Activated CD4-positive, alpha-beta T cell treated with anti-CD3 and anti-CD28 coated beads for 36 hours (primary cell): ENCODE measurements at regions not wholly inside any gene's neighbourhood (a gene's known extent, or its start where the extent isn't known, plus 50 kb on each side); places are given as distances from the start of the nearest gene placed in this dataset.
A peak's percentile ranks its signal among the peaks of the same experiment; 100 is the strongest.

ENCODE experiments used
- ATAC-seq: fragments of 200-7000 bp; cut with Tn5 transposase; one replicate; pipeline ENCODE4 v1.10.0; 2021; ENCODE audit warnings: mild to moderate bottlenecking, moderate library complexity
- CTCF ChIA-PET: fragments of 350-600 bp; sonication (Branson Sonifier 250); formaldehyde crosslinking; loops from one replicate; lab custom pipeline; 2021; ENCODE audit warnings: antibody characterized with exemption; lab: Charles Lee
- POLR2A ChIA-PET: fragments of 350-600 bp; sonication (Branson Sonifier 250); formaldehyde crosslinking; loops from one replicate; lab custom pipeline; 2021; ENCODE audit warnings: antibody characterized with exemption, inconsistent platforms; lab: Charles Lee
- DNase-seq: peaks from one replicate; pipeline ENCODE4 v3.0.0-alpha.2; 2020
- H3K27ac Mint-ChIP-seq: one replicate; pipeline ENCODE4 v1.8.0; 2021; ENCODE audit warnings: mixed read lengths
- H3K27me3 Mint-ChIP-seq: one replicate; pipeline ENCODE4 v1.8.0; 2021; ENCODE audit warnings: mixed read lengths
- H3K36me3 Mint-ChIP-seq: one replicate; pipeline ENCODE4 v1.8.0; 2021; ENCODE audit warnings: low read depth, mixed read lengths
- H3K4me1 Mint-ChIP-seq: one replicate; pipeline ENCODE4 v1.8.0; 2021; ENCODE audit warnings: mixed read lengths
- H3K4me3 Mint-ChIP-seq: one replicate; pipeline ENCODE4 v1.8.0; 2021; ENCODE audit warnings: mild to moderate bottlenecking, moderate library complexity, mixed read lengths
- H3K9me3 Mint-ChIP-seq: one replicate; pipeline ENCODE4 v1.8.0; 2021; ENCODE audit warnings: low read depth, mixed read lengths
- intact Hi-C, 2 experiments: fragments of 100-400 bp; cut with DNase I in 1 of 2; cut with micrococcal nuclease in 1 of 2; formaldehyde crosslinking; loops; one replicate each; pipeline versions ENCODE4 v1.14.2 to v1.15.1; 2022 to 2024; cut with DNase I, micrococcal nuclease

- no peaks in the 10 kb centered on the region for H3K4me1 Mint-ChIP-seq
- no peak for DNase-seq
- POLR2A ChIA-PET = no interaction called here
- H3K27me3 Mint-ChIP-seq = no peaks in the 10 kb centered on the region
- CTCF ChIA-PET = interaction anchor here (0.6 kb wide), 1 partner anchor 9 kb away, joined by 3 read pairs; no protein-coding TSS in a partner anchor
- no peak overlapping the region for H3K4me3 Mint-ChIP-seq
- H3K27ac Mint-ChIP-seq = no peak overlapping the region
- no peaks in the 10 kb centered on the region for H3K9me3 Mint-ChIP-seq
- ATAC-seq = no peak
- intact Hi-C loops = no loop called here
- H3K36me3 Mint-ChIP-seq = no peaks in the 10 kb centered on the region
Measured at GRCh38 chr6:121816361-121816760, 380.9 kb downstream of the GJA1 start.

GRCh38 chr6:121816906-121817540 is 381.6 kb downstream of the GJA1 start:
- ATAC-seq = no peak
- H3K27ac Mint-ChIP-seq = no peak overlapping the region
- no peak for DNase-seq
- intact Hi-C loops = no loop called here
- H3K27me3 Mint-ChIP-seq = no peaks in the 10 kb centered on the region
- ChIA-PET POLR2A (no interaction called here), CTCF (interaction anchor here (0.6 kb wide), 1 partner anchor 10 kb away, joined by 3 read pairs; no protein-coding TSS in a partner anchor)
- H3K36me3 Mint-ChIP-seq = no peaks in the 10 kb centered on the region
- no peaks in the 10 kb centered on the region for H3K4me1 Mint-ChIP-seq
- no peaks in the 10 kb centered on the region for H3K9me3 Mint-ChIP-seq
- no peak overlapping the region for H3K4me3 Mint-ChIP-seq

GRCh38 chr6:121823437-121823851 is 388.0 kb downstream of the GJA1 start:
- Mint-ChIP-seq H3K4me1 (no peaks in the 10 kb centered on the region), H3K27me3 (no peaks in the 10 kb centered on the region), H3K9me3 (no peaks in the 10 kb centered on the region), H3K27ac (no peak overlapping the region), H3K36me3 (no peaks in the 10 kb centered on the region), H3K4me3 (no peak overlapping the region)
- POLR2A ChIA-PET = no interaction called here
- CTCF ChIA-PET = no interaction called here
- intact Hi-C loops = no loop called here
- ATAC-seq (no peak), DNase-seq (no peak)

GRCh38 chr6:121826156-121826810 is 390.8 kb downstream of the GJA1 start:
- ChIA-PET CTCF (no interaction called here), POLR2A (no interaction called here)
- peaks cover 2% of the 10 kb centered on the region for H3K4me1 Mint-ChIP-seq
- H3K27me3 Mint-ChIP-seq = no peaks in the 10 kb centered on the region
- no peak overlapping the region for H3K4me3 Mint-ChIP-seq
- peak; percentile 69 for ATAC-seq
- no peaks in the 10 kb centered on the region for H3K9me3 Mint-ChIP-seq
- H3K27ac Mint-ChIP-seq = no peak overlapping the region
- intact Hi-C loops = no loop called here
- no peak for DNase-seq
- H3K36me3 Mint-ChIP-seq = no peaks in the 10 kb centered on the region

GRCh38 chr6:121828146-121828886 is 392.9 kb downstream of the GJA1 start:
- CTCF ChIA-PET = no interaction called here
- intact Hi-C loops = no loop called here
- Mint-ChIP-seq H3K27me3 (no peaks in the 10 kb centered on the region), H3K4me3 (no peak overlapping the region), H3K27ac (no peak overlapping the region), H3K9me3 (no peaks in the 10 kb centered on the region), H3K4me1 (peaks cover 2% of the 10 kb centered on the region), H3K36me3 (no peaks in the 10 kb centered on the region)
- DNase-seq (no peak), ATAC-seq (no peak)
- POLR2A ChIA-PET = no interaction called here

- ChIA-PET CTCF (no interaction called here), POLR2A (interaction anchor here (0.5 kb wide), 1 partner anchor 128 kb away, joined by 5 read pairs; no protein-coding TSS in a partner anchor)
- intact Hi-C loops = no loop called here
Measured at GRCh38 chr6:121830736-121831135, 395.3 kb downstream of the GJA1 start.

GRCh38 chr6:121835662-121836061 is 400.2 kb downstream of the GJA1 start:
- peaks cover 8% of the 10 kb centered on the region for H3K4me1 Mint-ChIP-seq
- CTCF ChIA-PET = no interaction called here
- no peak overlapping the region for H3K27ac Mint-ChIP-seq
- POLR2A ChIA-PET = no interaction called here
- DNase-seq = no peak
- H3K36me3 Mint-ChIP-seq = no peaks in the 10 kb centered on the region
- peaks cover 3% of the 10 kb centered on the region for H3K27me3 Mint-ChIP-seq
- no peaks in the 10 kb centered on the region for H3K9me3 Mint-ChIP-seq
- intact Hi-C loops = no loop called here
- no peak for ATAC-seq
- H3K4me3 Mint-ChIP-seq = no peak overlapping the region

More at GRCh38 chr6:121830736-121831135, 395.3 kb downstream of the GJA1 start:
- Mint-ChIP-seq H3K4me3 (no peak overlapping the region), H3K27me3 (peaks cover 3% of the 10 kb centered on the region), H3K27ac (no peak overlapping the region), H3K9me3 (no peaks in the 10 kb centered on the region), H3K36me3 (no peaks in the 10 kb centered on the region), H3K4me1 (peaks cover 2% of the 10 kb centered on the region)
- DNase-seq (no peak), ATAC-seq (no peak)

GRCh38 chr6:121837545-121838229 is 402.2 kb downstream of the GJA1 start:
- DNase-seq (no peak), ATAC-seq (no peak)
- intact Hi-C loops = no loop called here
- no peak overlapping the region for H3K4me3 Mint-ChIP-seq
- H3K4me1 Mint-ChIP-seq = peaks cover 8% of the 10 kb centered on the region
- peaks cover 3% of the 10 kb centered on the region for H3K27me3 Mint-ChIP-seq
- ChIA-PET CTCF (no interaction called here), POLR2A (no interaction called here)
- no peak overlapping the region for H3K27ac Mint-ChIP-seq
- H3K36me3 Mint-ChIP-seq = no peaks in the 10 kb centered on the region
- H3K9me3 Mint-ChIP-seq = no peaks in the 10 kb centered on the region

GRCh38 chr6:121838842-121839241 is 403.4 kb downstream of the GJA1 start:
- intact Hi-C loops = no loop called here
- DNase-seq (peak; percentile 13), ATAC-seq (peak; percentile 58)
- Mint-ChIP-seq H3K27me3 (peaks cover 3% of the 10 kb centered on the region), H3K27ac (no peak overlapping the region), H3K36me3 (no peaks in the 10 kb centered on the region), H3K4me1 (peaks cover 8% of the 10 kb centered on the region), H3K9me3 (no peaks in the 10 kb centered on the region), H3K4me3 (no peak overlapping the region)
- ChIA-PET CTCF (no interaction called here), POLR2A (no interaction called here)

- Mint-ChIP-seq H3K27me3 (peaks cover under 1% of the 10 kb centered on the region), H3K27ac (no peak overlapping the region), H3K4me3 (no peak overlapping the region), H3K36me3 (no peaks in the 10 kb centered on the region), H3K4me1 (peaks cover 12% of the 10 kb centered on the region), H3K9me3 (no peaks in the 10 kb centered on the region)
- ChIA-PET POLR2A (no interaction called here), CTCF (interaction anchor here (0.6 kb wide), 1 partner anchor 19 kb away, joined by 3 read pairs; no protein-coding TSS in a partner anchor)
- ATAC-seq (no peak), DNase-seq (no peak)
- intact Hi-C loops = loop anchor here in 1 of 2 experiments (10.0 kb wide), 1 partner anchor 785 kb away; no protein-coding TSS in a partner anchor
Measured at GRCh38 chr6:121839896-121840295, 404.4 kb downstream of the GJA1 start.

GRCh38 chr6:121844898-121845297 is 409.5 kb downstream of the GJA1 start:
- intact Hi-C loops = loop anchor here (5.0 to 10.0 kb wide), 2 partner anchors 187 to 790 kb away; no protein-coding TSS in a partner anchor
- Mint-ChIP-seq H3K27me3 (no peaks in the 10 kb centered on the region), H3K4me3 (no peak overlapping the region), H3K27ac (no peak overlapping the region), H3K4me1 (peaks cover 18% of the 10 kb centered on the region), H3K9me3 (no peaks in the 10 kb centered on the region), H3K36me3 (no peaks in the 10 kb centered on the region)
- no peak for DNase-seq
- ChIA-PET CTCF (interaction anchor here (0.7 kb wide), 1 partner anchor 220 kb away, joined by 3 read pairs; no protein-coding TSS in a partner anchor), POLR2A (no interaction called here)
- ATAC-seq = no peak
